ENCODE measurements at regions not wholly inside any gene's neighbourhood (a gene's known extent, or its start where the extent isn't known, plus 50 kb on each side); places are given as distances from the start of the nearest gene placed in this dataset.

- no peak overlapping the region for H3K4me3 ChIP-seq (ENCODE audit: low read length)
- TF ChIP-seq CTCF (IDR thresholded peaks at IDR 0.05; ENCODE audit: insufficient read depth, low read depth, low read length, missing control alignments), result no peak
- DNase-seq (ENCODE audit: low read depth), result no peak
These were observed 119.1 kb downstream of the GGTLC2 start for GRCh38 chr22:22763512-22763911.

- no peak overlapping the region for H3K4me3 ChIP-seq (ENCODE audit: low read length)
- no peak for DNase-seq (ENCODE audit: low read depth)
- TF ChIP-seq CTCF (IDR thresholded peaks at IDR 0.05; ENCODE audit: insufficient read depth, low read depth, low read length, missing control alignments), result no peak
These were observed 119.7 kb downstream of the GGTLC2 start for GRCh38 chr22:22764085-22764484.

- H3K4me3 ChIP-seq (ENCODE audit: low read length), result no peak overlapping the region
These were observed 119.6 kb upstream of the IGLL5 start for GRCh38 chr22:22767876-22768602.

GRCh38 chr22:22768885-22769284, 118.7 kb upstream of the IGLL5 start:
- no peak for DNase-seq (ENCODE audit: low read depth)
- no peak for TF ChIP-seq CTCF (IDR thresholded peaks at IDR 0.05; ENCODE audit: insufficient read depth, low read depth, low read length, missing control alignments)
- no peak overlapping the region for H3K4me3 ChIP-seq (ENCODE audit: low read length)

More at GRCh38 chr22:22767876-22768602, 119.6 kb upstream of the IGLL5 start:
- TF ChIP-seq CTCF (IDR thresholded peaks at IDR 0.05; ENCODE audit: insufficient read depth, low read depth, low read length, missing control alignments), result no peak
- DNase-seq (ENCODE audit: low read depth), result no peak

GRCh38 chr22:22769434-22770279, 118.0 kb upstream of the IGLL5 start:
- no peak for TF ChIP-seq CTCF (IDR thresholded peaks at IDR 0.05; ENCODE audit: insufficient read depth, low read depth, low read length, missing control alignments)

GRCh38 chr22:22770280-22770871, 117.2 kb upstream of the IGLL5 start:
- H3K4me3 ChIP-seq (ENCODE audit: low read length), result no peak overlapping the region
- peak; percentile 36 for DNase-seq (ENCODE audit: low read depth)
- peak; percentile 71 for TF ChIP-seq CTCF (IDR thresholded peaks at IDR 0.05; ENCODE audit: insufficient read depth, low read depth, low read length, missing control alignments)

More at GRCh38 chr22:22769434-22770279, 118.0 kb upstream of the IGLL5 start:
- DNase-seq (ENCODE audit: low read depth), result no peak
- H3K4me3 ChIP-seq (ENCODE audit: low read length), result no peak overlapping the region
